BJ (cell line): ENCODE measurements at regions not wholly inside any gene's neighbourhood (a gene's known extent, or its start where the extent isn't known, plus 50 kb on each side); places are given as distances from the start of the nearest gene placed in this dataset.
"Not testable (repeated sequence)": the region's sequence is repeated elsewhere in the genome, so short reads cannot be mapped to it uniquely, and the experiment has no call there.

Experiments used
- CTCF ChIA-PET: fragments of 350-600 bp; formaldehyde crosslinking; extraction: SDS; loops from one replicate; lab custom pipeline; 2021; ENCODE audit warnings: antibody characterized with exemption, inconsistent platforms; lab: Yijun Ruan, JAX
- POLR2A ChIA-PET: fragments of 300-600 bp; sonication (Branson Sonifier 250); formaldehyde crosslinking; extraction: SDS; loops from one replicate; lab custom pipeline; 2021; ENCODE audit warnings: antibody characterized with exemption; lab: Charles Lee
- DNase-seq: peaks from one replicate; pipeline ENCODE4 v3.0.0-alpha.2; 2011; ENCODE audit warnings: low read depth
- H3K27me3 ChIP-seq: 2 replicates; pipeline ENCODE4 v1.6.0; 2011; ENCODE audit warnings: low read length; ENCODE audit not compliant: control insufficient read depth, insufficient read depth
- H3K36me3 ChIP-seq: 2 replicates; pipeline ENCODE4 v1.5.1; 2011; ENCODE audit warnings: low read length; ENCODE audit not compliant: control insufficient read depth, insufficient read depth
- H3K4me3 ChIP-seq: 2 replicates; pipeline ENCODE4 v1.5.1; 2011; ENCODE audit warnings: low read depth, mild to moderate bottlenecking, control low read depth, low read length
- CTCF ChIP-seq: IDR thresholded peaks from 2 replicates; pipeline ENCODE4 v1.5.1; 2011; ENCODE audit warnings: low read depth, mild to moderate bottlenecking, control low read depth, inconsistent platforms, low read length, moderate library complexity; ENCODE audit not compliant: insufficient read depth

GRCh38 chr10:107952649-107953556 lies 788.4 kb upstream of the SORCS1 start:
- Histone ChIP-seq H3K27me3 (no peaks in the 10 kb centered on the region), H3K4me3 (no peak overlapping the region), H3K36me3 (no peaks in the 10 kb centered on the region)
- CTCF ChIA-PET = no interaction called here
- TF ChIP-seq CTCF = no peak
- POLR2A ChIA-PET = no interaction called here
- DNase-seq = no peak

- H3K27me3 ChIP-seq, POLR2A ChIA-PET, H3K36me3 ChIP-seq, H3K4me3 ChIP-seq, CTCF ChIA-PET, DNase-seq: not testable (repeated sequence)
Measured at GRCh38 chr10:107950411-107951062, 786.0 kb upstream of the SORCS1 start.

- H3K36me3 ChIP-seq = no peaks in the 10 kb centered on the region
- CTCF ChIA-PET = no interaction called here
- H3K4me3 ChIP-seq = no peak overlapping the region
Measured at GRCh38 chr10:107942826-107943225, 778.3 kb upstream of the SORCS1 start.

GRCh38 chr10:107933076-107933475 lies 768.6 kb upstream of the SORCS1 start:
- POLR2A ChIA-PET = no interaction called here
- no peak for DNase-seq
- no peak overlapping the region for H3K4me3 ChIP-seq
- TF ChIP-seq CTCF = no peak
- no peaks in the 10 kb centered on the region for H3K36me3 ChIP-seq
- CTCF ChIA-PET = interaction anchor here (0.5 kb wide), 1 partner anchor 505 kb away, joined by 3 read pairs; no protein-coding TSS in a partner anchor
- H3K27me3 ChIP-seq = no peaks in the 10 kb centered on the region

More at GRCh38 chr10:107942826-107943225, 778.3 kb upstream of the SORCS1 start:
- TF ChIP-seq CTCF = no peak
- POLR2A ChIA-PET = no interaction called here
- no peaks in the 10 kb centered on the region for H3K27me3 ChIP-seq
- no peak for DNase-seq

GRCh38 chr10:107931808-107932207 lies 767.3 kb upstream of the SORCS1 start:
- no peak for DNase-seq

More at GRCh38 chr10:107931808-107932207, 767.3 kb upstream of the SORCS1 start:
- ChIA-PET CTCF (no interaction called here), POLR2A (no interaction called here)
- no peaks in the 10 kb centered on the region for H3K27me3 ChIP-seq
- no peak for TF ChIP-seq CTCF
- no peak overlapping the region for H3K4me3 ChIP-seq
- H3K36me3 ChIP-seq = no peaks in the 10 kb centered on the region
